AG04449 (cell line): ENCODE measurements at regions not wholly inside any gene's neighbourhood (a gene's known extent, or its start where the extent isn't known, plus 50 kb on each side); places are given as distances from the start of the nearest gene placed in this dataset.

Experiments used
- CTCF ChIA-PET: fragments of 350-600 bp; formaldehyde crosslinking; extraction: SDS; loops from one replicate; lab custom pipeline; 2021; ENCODE audit warnings: antibody characterized with exemption; lab: Yijun Ruan, JAX
- POLR2A ChIA-PET: fragments of 400-600, 350-600 bp; formaldehyde crosslinking; extraction: SDS; loops from one replicate; lab custom pipeline; 2020; ENCODE audit warnings: antibody characterized with exemption, inconsistent platforms; lab: Yijun Ruan, JAX
- DNase-seq: peaks from one replicate; pipeline ENCODE4 v3.0.0-alpha.2; 2010; ENCODE audit warnings: low read depth, low spot score
- H3K4me3 ChIP-seq: 2 replicates; pipeline ENCODE4 v1.5.1; 2011; ENCODE audit warnings: low read depth, mild to moderate bottlenecking, control low read depth, low read length
- CTCF ChIP-seq: IDR thresholded peaks from one replicate; pipeline ENCODE4 v1.5.1; 2011; ENCODE audit warnings: mild to moderate bottlenecking, moderate library complexity, low read length, control low read depth, inconsistent platforms; ENCODE audit not compliant: insufficient read depth; ENCODE audit errors: missing control alignments

GRCh38 chr5:147156012-147156411, 78.8 kb upstream of the STK32A start:
- no peak for DNase-seq
- POLR2A ChIA-PET = interaction anchor here (0.6 kb wide), 1 partner anchor 8 kb away, joined by 3 read pairs; no protein-coding TSS in a partner anchor
- no peak for TF ChIP-seq CTCF
- H3K4me3 ChIP-seq = no peak overlapping the region
- CTCF ChIA-PET = no interaction called here

- ChIA-PET CTCF (no interaction called here), POLR2A (no interaction called here)
- H3K4me3 ChIP-seq = no peak overlapping the region
- no peak for TF ChIP-seq CTCF
- DNase-seq = no peak
Observed at GRCh38 chr5:147160902-147161700, 73.7 kb upstream of the STK32A start.

GRCh38 chr5:147162740-147163139, 72.1 kb upstream of the STK32A start:
- no peak for DNase-seq
- CTCF ChIA-PET = interaction anchor here (0.8 kb wide), 1 partner anchor 16 kb away, joined by 3 read pairs; no protein-coding TSS in a partner anchor
- POLR2A ChIA-PET = no interaction called here
- H3K4me3 ChIP-seq = no peak overlapping the region
- no peak for TF ChIP-seq CTCF

GRCh38 chr5:147167529-147167928, 67.3 kb upstream of the STK32A start:
- POLR2A ChIA-PET = no interaction called here
- CTCF ChIA-PET = no interaction called here
- TF ChIP-seq CTCF = no peak
- H3K4me3 ChIP-seq = no peak overlapping the region
- DNase-seq = no peak

- POLR2A ChIA-PET = no interaction called here
- TF ChIP-seq CTCF = no peak
- CTCF ChIA-PET = interaction anchor here (1.8 kb wide), 1 partner anchor 20 kb away, joined by 9 read pairs; no protein-coding TSS in a partner anchor
- no peak for DNase-seq
- H3K4me3 ChIP-seq = no peak overlapping the region
Observed at GRCh38 chr5:147168578-147169327, 66.1 kb upstream of the STK32A start.

GRCh38 chr5:147169399-147169798, 65.4 kb upstream of the STK32A start:
- H3K4me3 ChIP-seq = no peak overlapping the region
- no peak for TF ChIP-seq CTCF
- ChIA-PET CTCF (interaction anchor here (1.8 kb wide), 1 partner anchor 20 kb away, joined by 9 read pairs; no protein-coding TSS in a partner anchor), POLR2A (no interaction called here)
- no peak for DNase-seq
